D721Med (cell line): ENCODE measurements at regions not wholly inside any gene's neighbourhood (a gene's known extent, or its start where the extent isn't known, plus 50 kb on each side); places are given as distances from the start of the nearest gene placed in this dataset.

Source experiments
- DNase-seq: peaks from one replicate; pipeline ENCODE4 v3.0.0; 2011; ENCODE audit warnings: low spot score; ENCODE audit not compliant: insufficient read length
- FAIRE-seq: peaks from 2 replicates; lab custom pipeline; 2011; peaks lifted over from hg19 to GRCh38; lab: Jason Lieb, UNC
- TF ChIP-seq, protein P1 (sequence below): IDR thresholded peaks from 2 replicates; pipeline ENCODE4 v1.5.1; 2012; ENCODE audit warnings: mild to moderate bottlenecking, control low read depth; ENCODE audit not compliant: insufficient read depth; ENCODE audit errors: missing control alignments

DNA sequence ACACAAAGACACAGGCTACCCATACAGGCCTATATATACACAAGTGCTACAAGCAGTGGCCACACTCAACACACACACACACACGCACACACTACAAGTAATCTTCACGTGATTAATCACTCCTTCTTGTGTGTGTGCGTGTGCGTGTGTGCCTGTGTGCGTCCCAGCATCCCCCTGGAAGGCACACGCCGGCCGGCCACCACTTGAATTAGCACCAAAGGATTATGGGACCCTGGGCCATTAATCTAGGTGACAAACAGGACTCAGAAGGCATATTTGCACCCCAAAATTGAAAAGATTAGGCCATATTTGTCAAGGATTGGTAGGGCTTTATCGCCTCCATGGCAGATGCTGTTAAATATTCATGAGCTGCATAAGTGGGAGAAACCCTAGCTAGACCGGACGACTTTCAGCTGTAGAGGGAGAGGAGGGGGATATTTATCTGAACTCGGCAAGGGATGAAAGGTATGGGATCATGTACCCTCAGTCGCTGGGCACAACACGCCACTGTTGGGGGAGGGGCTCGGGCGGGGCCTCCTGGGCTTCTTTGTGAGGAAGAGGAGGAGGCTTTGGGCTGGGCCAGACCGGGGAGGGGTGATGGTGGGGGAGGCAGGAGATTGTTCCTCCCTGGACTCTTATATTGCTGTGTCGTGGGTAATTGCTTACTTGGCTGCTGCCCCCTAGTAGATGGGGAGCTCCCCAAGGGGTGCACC lies 89.6 kb upstream of the LHX5 start:
- TF ChIP-seq, protein P1, sequence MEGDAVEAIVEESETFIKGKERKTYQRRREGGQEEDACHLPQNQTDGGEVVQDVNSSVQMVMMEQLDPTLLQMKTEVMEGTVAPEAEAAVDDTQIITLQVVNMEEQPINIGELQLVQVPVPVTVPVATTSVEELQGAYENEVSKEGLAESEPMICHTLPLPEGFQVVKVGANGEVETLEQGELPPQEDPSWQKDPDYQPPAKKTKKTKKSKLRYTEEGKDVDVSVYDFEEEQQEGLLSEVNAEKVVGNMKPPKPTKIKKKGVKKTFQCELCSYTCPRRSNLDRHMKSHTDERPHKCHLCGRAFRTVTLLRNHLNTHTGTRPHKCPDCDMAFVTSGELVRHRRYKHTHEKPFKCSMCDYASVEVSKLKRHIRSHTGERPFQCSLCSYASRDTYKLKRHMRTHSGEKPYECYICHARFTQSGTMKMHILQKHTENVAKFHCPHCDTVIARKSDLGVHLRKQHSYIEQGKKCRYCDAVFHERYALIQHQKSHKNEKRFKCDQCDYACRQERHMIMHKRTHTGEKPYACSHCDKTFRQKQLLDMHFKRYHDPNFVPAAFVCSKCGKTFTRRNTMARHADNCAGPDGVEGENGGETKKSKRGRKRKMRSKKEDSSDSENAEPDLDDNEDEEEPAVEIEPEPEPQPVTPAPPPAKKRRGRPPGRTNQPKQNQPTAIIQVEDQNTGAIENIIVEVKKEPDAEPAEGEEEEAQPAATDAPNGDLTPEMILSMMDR = no peak
- DNase-seq (no peak), FAIRE-seq (no peak)

DNA sequence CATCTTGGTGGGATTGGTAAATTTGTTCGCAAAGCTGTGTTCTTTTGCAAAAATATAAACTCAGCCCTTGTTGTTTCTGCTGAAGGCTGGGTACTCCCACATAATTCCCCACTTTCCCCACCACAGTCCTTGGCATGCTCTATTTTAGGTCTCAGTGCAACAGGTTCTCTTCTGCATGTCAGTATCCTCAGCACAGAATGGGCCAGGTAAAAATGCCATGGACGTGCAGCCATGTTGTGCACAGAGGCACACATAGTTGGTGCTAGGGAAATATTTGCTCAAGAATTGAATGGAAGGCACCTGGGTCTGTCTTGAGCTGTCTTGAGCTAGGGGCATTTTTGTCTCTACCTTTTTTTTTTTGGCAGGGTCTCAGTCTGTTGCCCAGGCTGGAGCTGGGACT lies 87.8 kb upstream of the LHX5 start:
- FAIRE-seq (no peak), DNase-seq (no peak)
- TF ChIP-seq, protein P1 = no peak

DNA sequence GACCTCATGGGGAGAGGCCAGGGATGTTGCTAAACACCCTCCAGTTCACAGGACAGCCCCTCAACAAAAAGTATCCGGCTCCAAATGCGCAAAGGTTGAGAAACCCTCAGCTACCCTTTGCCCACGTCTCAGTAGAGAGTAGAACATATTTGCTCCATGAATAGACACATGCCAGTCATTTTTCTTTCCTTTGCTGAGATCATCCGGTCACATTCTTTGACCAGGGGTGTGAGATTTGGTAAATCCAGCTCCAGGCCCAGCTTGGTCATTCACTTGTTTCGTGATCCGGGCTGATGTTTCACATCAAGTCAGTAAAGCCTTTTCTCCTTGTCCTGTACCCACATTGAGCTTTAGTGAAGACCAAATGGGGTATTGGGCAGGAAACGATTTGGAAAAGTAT lies 83.6 kb upstream of the LHX5 start:
- FAIRE-seq (no peak), DNase-seq (no peak)
- TF ChIP-seq, protein P1 = no peak

DNA sequence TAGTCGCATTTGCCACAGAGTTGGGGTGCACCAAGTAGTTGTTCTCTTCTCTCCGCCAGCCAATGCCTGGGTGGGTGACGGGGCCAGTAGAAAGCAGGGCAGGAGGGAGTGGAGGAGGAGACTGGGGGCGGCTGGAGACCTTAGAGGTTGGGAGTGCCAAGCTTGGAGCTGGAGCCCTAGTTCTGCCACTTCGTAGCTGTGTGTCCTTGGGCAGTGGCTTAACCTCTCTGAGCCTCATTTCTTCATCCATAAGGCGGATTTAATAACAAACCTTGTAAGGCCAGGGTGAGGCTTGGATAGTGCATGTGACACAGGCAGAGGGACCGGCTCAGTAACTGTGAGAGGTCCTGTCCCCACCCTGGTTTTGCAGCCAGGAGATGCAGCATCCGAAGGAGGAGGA lies 81.1 kb upstream of the LHX5 start:
- TF ChIP-seq, protein P1 = no peak
- DNase-seq (no peak), FAIRE-seq (no peak)

DNA sequence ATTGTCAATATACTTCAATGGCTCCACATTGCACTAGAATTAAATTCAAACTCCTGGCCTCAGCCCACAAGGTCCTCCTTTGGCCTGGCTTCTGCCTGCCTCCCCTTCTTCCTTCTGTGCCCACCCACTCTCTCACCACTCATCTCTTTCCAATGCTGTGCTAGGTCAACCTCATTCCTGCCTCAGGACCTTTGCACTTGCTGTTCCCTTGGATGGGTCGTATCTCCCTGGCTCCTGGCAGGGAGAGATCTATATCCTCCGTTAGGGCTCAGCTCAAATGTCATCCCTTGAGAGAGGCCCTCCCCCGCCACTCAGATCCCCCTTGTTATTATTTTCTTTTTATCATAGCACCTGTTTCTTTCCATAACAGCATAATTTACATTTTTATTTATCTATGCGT lies 79.9 kb upstream of the LHX5 start:
- no peak for DNase-seq
- TF ChIP-seq, protein P1 = no peak
- FAIRE-seq = no peak

DNA sequence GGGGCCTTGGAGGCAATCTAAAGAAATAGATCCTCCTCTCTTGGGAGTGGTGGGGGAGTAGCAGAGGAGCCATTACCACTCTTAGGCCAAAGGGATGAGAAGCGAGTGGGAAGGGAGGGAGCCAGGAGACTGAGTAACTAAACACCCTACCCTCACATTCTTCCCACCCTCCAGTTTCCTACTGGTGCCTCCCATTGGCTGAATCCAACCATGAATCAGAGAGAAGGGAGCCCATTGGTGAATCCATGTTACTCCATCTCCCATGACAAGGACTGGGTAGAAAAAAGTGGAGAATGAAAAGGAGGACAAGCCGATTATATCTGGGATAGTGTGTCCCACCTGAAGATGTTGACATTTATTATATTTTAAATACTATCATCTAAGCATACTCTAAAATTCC lies 76.8 kb upstream of the LHX5 start:
- FAIRE-seq (no peak), DNase-seq (no peak)
- TF ChIP-seq, protein P1 = no peak
